GM21786 (cell line): ENCODE measurements at regions not wholly inside any gene's neighbourhood (a gene's known extent, or its start where the extent isn't known, plus 50 kb on each side); places are given as distances from the start of the nearest gene placed in this dataset.

ENCODE experiments used
- ATAC-seq: cut with Tn5 transposase; IDR thresholded peaks from one replicate; pipeline ENCODE4 v1.9.1; 2021; ENCODE audit not compliant: unreplicated experiment

DNA sequence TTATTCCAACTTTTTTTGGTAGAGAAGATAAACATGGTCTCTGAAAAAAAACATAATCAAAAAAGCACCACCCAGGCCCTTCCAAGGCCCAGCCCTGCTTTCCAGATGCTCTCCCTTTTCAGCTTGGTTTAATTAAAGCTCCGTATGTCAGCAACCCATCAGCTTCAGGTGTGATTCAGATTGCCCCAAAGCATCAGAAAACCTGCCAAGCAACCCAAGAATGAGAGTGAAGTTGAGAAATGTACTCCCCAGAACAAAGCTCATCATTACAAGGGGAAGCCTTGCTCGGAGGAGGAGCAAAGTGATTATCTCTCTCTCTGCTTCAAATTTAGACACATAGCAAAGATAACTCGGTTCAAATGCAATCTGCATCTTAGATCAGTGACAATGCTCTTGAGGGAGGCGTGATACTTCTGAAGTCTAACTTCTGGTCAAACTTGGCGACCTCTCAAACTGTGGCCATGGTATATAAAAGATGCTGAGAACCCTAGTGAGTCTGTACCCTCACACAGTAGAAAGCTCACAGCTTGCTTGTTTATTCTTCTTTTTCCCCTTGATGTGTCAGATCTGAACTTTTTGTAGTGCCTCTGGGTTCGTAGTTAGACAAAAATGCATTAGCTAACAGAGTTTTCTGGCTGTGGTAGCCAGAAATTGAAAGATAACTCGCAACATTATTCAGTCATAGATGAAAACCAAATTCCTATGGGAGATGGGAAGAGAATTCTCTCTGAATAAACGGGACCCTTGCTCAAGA is 63.3 kb upstream of the ZC3H11B start:
- ATAC-seq, result no peak

DNA sequence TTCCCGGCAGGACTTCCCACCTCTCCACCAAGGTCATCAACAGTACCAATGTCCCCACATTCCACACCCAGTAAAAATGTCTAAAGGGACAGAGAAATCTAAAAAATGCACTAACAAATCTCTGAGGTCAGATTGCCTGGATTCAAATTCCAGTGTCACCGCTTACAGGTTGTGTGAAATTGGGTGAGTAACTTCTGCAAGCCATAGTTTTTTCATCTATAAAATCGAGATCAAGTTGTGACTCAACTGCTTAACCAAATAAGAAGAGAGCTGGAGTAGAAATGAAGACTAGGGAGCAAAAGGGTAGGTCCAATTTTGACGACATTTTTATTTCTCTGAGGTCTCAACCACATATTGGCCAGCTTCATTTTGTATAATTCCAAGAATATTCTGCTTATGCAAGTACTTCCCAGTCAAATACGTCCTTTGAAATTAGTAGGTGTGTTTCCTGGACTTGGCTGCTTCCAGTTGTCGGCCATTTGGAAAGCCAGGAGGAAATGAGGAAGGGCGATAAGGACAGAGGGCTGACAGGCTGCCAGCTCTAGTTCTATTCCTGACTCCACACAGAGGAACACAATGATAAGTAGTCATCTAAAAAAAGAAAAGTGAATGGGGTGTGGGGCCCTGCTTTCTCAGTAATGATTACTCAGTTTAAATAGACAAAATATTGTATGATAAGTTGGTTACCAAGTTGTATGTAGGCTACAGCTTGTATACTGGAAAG is 57.7 kb upstream of the ZC3H11B start:
- ATAC-seq, result no peak

DNA sequence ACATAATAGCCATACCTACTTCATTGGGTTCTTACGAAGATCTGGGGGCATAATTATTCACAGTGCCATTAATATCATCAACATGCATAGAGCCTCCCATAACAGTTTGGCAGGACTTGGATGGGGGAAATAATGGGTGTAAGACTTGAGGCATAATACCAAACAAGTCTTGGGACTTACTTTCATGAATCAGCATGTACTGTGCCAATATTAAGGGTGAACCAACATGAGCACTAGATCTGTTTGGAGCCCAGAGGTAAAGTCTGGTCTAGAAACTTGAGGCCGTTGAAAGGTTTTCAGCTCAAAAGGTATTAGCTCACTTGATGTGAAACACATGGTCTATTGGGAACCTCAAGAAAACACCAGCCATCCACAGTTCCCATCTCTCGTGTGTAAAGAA is 56.7 kb upstream of the ZC3H11B start:
- no peak for ATAC-seq

DNA sequence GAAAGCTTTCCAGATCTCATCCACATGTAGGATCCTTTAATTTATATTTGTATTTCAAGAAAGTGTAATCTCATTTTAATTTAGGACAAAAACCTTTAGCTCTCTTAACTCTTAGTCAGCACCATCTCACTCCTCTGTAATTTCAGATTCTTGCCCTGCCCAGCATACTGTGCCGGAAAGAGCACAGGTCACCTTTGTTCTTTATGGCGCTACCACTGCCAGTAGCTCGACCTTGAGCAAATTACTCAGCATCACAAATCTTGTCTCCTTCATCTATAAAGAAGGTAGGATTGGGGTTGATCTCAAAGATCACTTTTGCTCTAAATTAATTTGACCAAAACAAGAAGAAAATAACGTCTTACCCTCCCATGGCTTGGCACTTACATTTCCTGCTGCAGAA is 56.1 kb upstream of the ZC3H11B start:
- no peak for ATAC-seq

DNA sequence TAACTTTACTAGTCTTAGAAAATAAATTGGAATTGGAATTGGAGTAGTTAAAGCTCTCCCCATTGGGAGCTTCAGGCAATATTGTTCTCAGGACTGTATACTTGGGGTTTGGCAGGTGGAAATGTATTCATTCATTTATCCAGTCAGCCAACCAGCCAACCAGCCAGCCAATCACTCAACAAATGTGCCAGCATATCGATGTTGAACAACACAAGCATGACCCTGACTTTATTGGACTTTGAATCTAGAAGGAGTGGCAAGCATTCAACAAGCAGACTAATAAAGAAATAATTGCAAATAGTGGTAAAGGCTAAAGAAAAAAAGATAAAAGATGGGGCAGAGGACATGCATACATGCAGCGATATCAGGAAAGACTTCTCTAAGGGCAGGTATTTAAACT is 55.5 kb upstream of the ZC3H11B start:
- no peak for ATAC-seq

DNA sequence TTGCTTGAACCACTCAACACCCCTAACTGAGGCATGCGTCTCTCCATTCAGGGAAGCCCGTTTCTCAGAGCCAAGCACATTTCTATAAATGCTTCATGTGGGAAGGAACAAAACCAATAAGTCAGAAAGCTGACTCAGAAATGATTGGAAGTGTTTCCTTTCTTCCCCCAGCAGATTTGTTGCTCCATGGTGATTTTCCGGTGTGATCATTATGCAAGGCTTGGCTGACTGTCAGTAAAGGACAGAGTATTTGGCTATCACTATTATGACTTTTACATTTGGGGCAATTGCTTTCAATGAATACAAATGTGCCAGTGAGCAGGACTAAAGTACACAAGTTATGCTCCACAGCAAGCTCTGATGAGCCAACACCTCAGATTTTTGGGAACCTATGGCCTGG is 53.3 kb upstream of the ZC3H11B start:
- ATAC-seq, result no peak

DNA sequence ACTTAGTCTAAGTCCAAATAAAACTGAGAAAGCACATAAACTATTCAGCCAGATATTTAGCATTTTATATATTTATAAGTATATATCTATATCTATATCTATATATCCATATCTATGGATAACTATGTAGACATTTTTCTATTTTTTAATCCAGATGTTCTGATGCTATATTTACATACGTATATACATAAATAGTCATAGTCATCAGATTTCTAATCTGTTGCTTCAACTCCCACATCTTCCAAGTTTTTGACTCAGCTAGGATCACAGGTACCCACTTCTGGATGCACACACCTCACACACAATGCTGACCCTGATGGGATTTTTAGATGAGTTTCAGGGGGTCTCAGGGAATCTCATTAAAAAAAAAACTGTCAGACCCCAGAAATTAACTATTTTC is 52.2 kb upstream of the ZC3H11B start:
- no peak for ATAC-seq

DNA sequence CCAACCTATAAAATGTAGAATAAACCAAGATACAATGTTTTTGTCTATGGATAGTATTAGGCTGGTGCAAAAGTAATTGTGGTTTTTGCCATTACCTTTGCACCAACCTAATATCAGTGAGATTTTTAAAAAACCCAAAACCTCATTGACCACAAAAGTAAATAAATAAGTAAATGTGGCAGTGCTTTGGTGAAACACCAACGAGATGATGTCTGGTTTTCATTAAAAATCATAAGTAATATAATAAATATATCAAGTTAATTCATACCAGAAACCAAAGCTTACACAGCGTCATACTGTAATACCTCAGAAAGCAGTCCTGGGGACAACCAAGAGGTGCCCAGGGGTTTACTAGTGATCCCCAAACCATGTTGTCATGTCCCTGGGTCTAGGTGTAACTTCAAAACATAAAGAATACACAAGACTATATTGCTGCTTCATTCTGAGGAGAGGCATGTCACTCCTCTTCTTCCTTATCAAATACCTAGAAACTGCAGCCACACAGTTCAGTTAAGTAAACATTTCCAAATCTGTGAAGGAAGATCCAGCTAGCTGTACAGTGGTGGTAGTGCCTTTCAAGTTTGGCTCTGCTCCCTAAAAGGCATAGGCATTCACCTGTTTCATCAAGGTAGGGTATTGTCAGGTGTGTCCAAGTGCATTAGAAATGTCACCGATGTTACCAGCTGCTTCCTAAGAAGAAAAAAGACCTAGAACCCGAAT is 51.6 kb upstream of the ZC3H11B start:
- no peak for ATAC-seq
